A549 (cell line): ENCODE measurements at regions not wholly inside any gene's neighbourhood (a gene's known extent, or its start where the extent isn't known, plus 50 kb on each side); places are given as distances from the start of the nearest gene placed in this dataset.

ENCODE experiments used
- ATAC-seq, 2 experiments: fragments of 200-7000 bp in 1 of 2; fragments of >200 bp in 1 of 2; cut with Nextera tagmentation in 1 of 2; cut with Tn5 transposase in 1 of 2; 3 replicates each; pipeline versions ENCODE4 v1.8.0 to v1.9.1; 2018 to 2020; ENCODE audit warnings: mild to moderate bottlenecking in 1 of 2, moderate library complexity in 1 of 2
- CTCF ChIA-PET: fragments of 300-600 bp; sonication (Branson Sonifier 250); formaldehyde crosslinking; extraction: SDS; loops from one replicate; lab custom pipeline; 2021; ENCODE audit warnings: antibody characterized with exemption, inconsistent platforms; lab: Yijun Ruan, JAX
- POLR2A ChIA-PET: fragments of 350-600 bp; formaldehyde crosslinking; extraction: SDS; loops from one replicate; lab custom pipeline; 2021; ENCODE audit warnings: antibody characterized with exemption, inconsistent platforms; lab: Yijun Ruan, JAX
- DNase-seq, 2 experiments: peaks; one replicate each; pipeline versions ENCODE4 v3.0.0 to v3.0.0-alpha.2; 2011 to 2016; ENCODE audit warnings: low read depth in 1 of 2, low spot score in 1 of 2
- FAIRE-seq: peaks from 2 replicates; lab custom pipeline; 2011; peaks lifted over from hg19 to GRCh38; lab: Jason Lieb, UNC
- H3K27ac ChIP-seq, 2 experiments: fragments of >200 bp; sonication (Bioruptor Twin); formaldehyde crosslinking; 3 replicates each; pipeline ENCODE4 v1.5.1; 2016 to 2017
- H3K4me1 ChIP-seq: fragments of >200 bp; sonication (Bioruptor Twin); formaldehyde crosslinking; 3 replicates; pipeline ENCODE4 v1.6.1; 2016
- H3K4me2 ChIP-seq: fragments of >200 bp; sonication (Bioruptor Twin); formaldehyde crosslinking; 3 replicates; pipeline ENCODE4 v1.6.1; 2016
- H3K4me3 ChIP-seq: fragments of >200 bp; sonication (Bioruptor Twin); formaldehyde crosslinking; 3 replicates; pipeline ENCODE4 v1.5.1; 2016
- H3K9me3 ChIP-seq: fragments of >200 bp; sonication (Bioruptor Twin); formaldehyde crosslinking; 3 replicates; pipeline ENCODE4 v1.6.1; 2016
- BCL3 ChIP-seq: fragments of >200 bp; sonication (Bioruptor Twin); formaldehyde crosslinking; IDR thresholded peaks from 3 replicates; pipeline ENCODE4 v1.6.1; 2016
- CBX8 ChIP-seq: fragments of 200-600 bp; sonication (generic); IDR thresholded peaks from 2 replicates; pipeline ENCODE4 v1.6.1; 2016
- CEBPB ChIP-seq, 2 experiments: fragments of >200 bp in 1 of 2; sonication (Bioruptor Twin) in 1 of 2; formaldehyde crosslinking in 1 of 2; IDR thresholded peaks; 2 replicates each; pipeline ENCODE4 v1.6.1; 2012 to 2016
- CTCF ChIP-seq: fragments of >200 bp; sonication (Bioruptor Twin); formaldehyde crosslinking; IDR thresholded peaks from 3 replicates; pipeline ENCODE4 v1.5.1; 2016
- E2F6 ChIP-seq: IDR thresholded peaks from 2 replicates; pipeline ENCODE4 v1.6.1; 2012; ENCODE audit warnings: low read depth, borderline replicate concordance
- FOSB ChIP-seq: fragments of 250-450 bp; sonication (Bioruptor Pico); IDR thresholded peaks from 2 replicates; pipeline ENCODE4 v1.5.0; 2020; ENCODE audit warnings: mild to moderate bottlenecking, moderate library complexity
- FOSL2 ChIP-seq, 2 experiments: fragments of 450-650 bp in 1 of 2; fragments of >200 bp in 1 of 2; sonication (Bioruptor Twin) in 1 of 2; formaldehyde crosslinking; IDR thresholded peaks; 2 replicates each; pipeline versions ENCODE4 v1.5.0 to v1.6.1; 2016 to 2020; ENCODE audit warnings: mild to moderate bottlenecking in 1 of 2, moderate library complexity in 1 of 2
- FOXS1 ChIP-seq: fragments of 250-450 bp; sonication (Bioruptor Pico); IDR thresholded peaks from 2 replicates; pipeline ENCODE4 v1.5.0; 2020; ENCODE audit warnings: mild to moderate bottlenecking, moderate library complexity
- GATA3 ChIP-seq: IDR thresholded peaks from 2 replicates; pipeline ENCODE4 v1.6.1; 2012; ENCODE audit warnings: borderline replicate concordance
- HES2 ChIP-seq: fragments of >200 bp; sonication (Bioruptor Twin); formaldehyde crosslinking; IDR thresholded peaks from 2 replicates; pipeline ENCODE4 v1.6.1; 2016
- HOXA7 ChIP-seq: fragments of 250-450 bp; sonication (Bioruptor Pico); IDR thresholded peaks from 2 replicates; pipeline ENCODE4 v1.5.0; 2020; ENCODE audit warnings: mild to moderate bottlenecking, moderate library complexity
- HOXB13 ChIP-seq: fragments of 250-450 bp; sonication (Bioruptor Pico); IDR thresholded peaks from 2 replicates; pipeline ENCODE4 v1.5.0; 2020; ENCODE audit warnings: low read depth, mild to moderate bottlenecking, moderate library complexity
- PHF8 ChIP-seq: fragments of 200-600 bp; sonication (generic); IDR thresholded peaks from 2 replicates; pipeline ENCODE4 v1.6.1; 2016; ENCODE audit warnings: low read depth, mild to moderate bottlenecking, antibody characterized with exemption, moderate library complexity, borderline replicate concordance
- RAD21 ChIP-seq, 2 experiments: fragments of >200 bp in 1 of 2; sonication (Bioruptor Twin) in 1 of 2; formaldehyde crosslinking in 1 of 2; IDR thresholded peaks in 1 of 2; conservative IDR thresholded peaks in 1 of 2; 2 replicates in 1 of 2; 3 replicates in 1 of 2; pipeline ENCODE4 v1.6.1; 2012 to 2018; ENCODE audit warnings: inconsistent platforms in 1 of 2
- RFX5 ChIP-seq: fragments of 450-650 bp; IDR thresholded peaks from 2 replicates; pipeline ENCODE4 v1.7.1; 2014; ENCODE audit warnings: antibody characterized with exemption, mild to moderate bottlenecking, moderate library complexity
- RNF2 ChIP-seq: fragments of 200-600 bp; sonication (generic); IDR thresholded peaks from 2 replicates; pipeline ENCODE4 v1.6.1; 2016; ENCODE audit warnings: low read depth, mild to moderate bottlenecking, antibody characterized with exemption, moderate library complexity, borderline replicate concordance
- SMC3 ChIP-seq: fragments of >200 bp; sonication (Bioruptor Twin); formaldehyde crosslinking; IDR thresholded peaks from 3 replicates; pipeline ENCODE4 v1.6.1; 2018; ENCODE audit warnings: inconsistent platforms
- SREBF2 ChIP-seq: fragments of 450-650 bp; IDR thresholded peaks from 2 replicates; pipeline ENCODE4 v1.6.1; 2014; ENCODE audit warnings: mild to moderate bottlenecking, moderate library complexity
- ZFP36 ChIP-seq: fragments of 450-650 bp; IDR thresholded peaks from 2 replicates; pipeline ENCODE4 v1.6.1; 2014; ENCODE audit warnings: borderline replicate concordance; ENCODE audit not compliant: partially characterized antibody
- ZNF302 ChIP-seq: fragments of 250-450 bp; sonication (Bioruptor Pico); IDR thresholded peaks from 2 replicates; pipeline ENCODE4 v1.9.0; 2021; ENCODE audit warnings: inconsistent platforms, mild to moderate bottlenecking, moderate library complexity
- ZSCAN20 ChIP-seq: fragments of 250-450 bp; sonication (Bioruptor Pico); IDR thresholded peaks from 2 replicates; pipeline ENCODE4 v1.8.0; 2022; ENCODE audit warnings: mild to moderate bottlenecking, moderate library complexity
- WGBS: methylation state at CpG from one replicate; pipeline ENCODE4 v1.1.6; 2017; ENCODE audit errors: missing lambda C conversion rate; 5-methylcytosine and 5-hydroxymethylcytosine counted together

- H3K9me3 ChIP-seq, result no peaks in the 10 kb centered on the region
- DNase-seq, result no peak
Observed at GRCh38 chr10:114879093-114879492, 57.5 kb downstream of the FHIP2A start.

GRCh38 chr10:114879541-114880158 lies 58.1 kb downstream of the FHIP2A start:
- TF ChIP-seq RNF2, result no peak
- no peak for TF ChIP-seq CEBPB (IDR thresholded peaks at IDR 0.05)
- peak; percentile 44; the same call in 2 of the 3 replicates for TF ChIP-seq SMC3
- peak; percentile 77 for TF ChIP-seq CTCF
- no peak for TF ChIP-seq ZFP36
- peak; percentile 50 to 59; a peak in 4 of 5 replicates for TF ChIP-seq RAD21 (conservative IDR thresholded peaks at IDR 0.05 in 1 of 2, IDR thresholded peaks at IDR 0.05 in 1 of 2)
- H3K9me3 ChIP-seq, result no peaks in the 10 kb centered on the region
- H3K27ac ChIP-seq, result no peak overlapping the region
- CTCF ChIA-PET, result interaction anchor here (0.5 to 5.8 kb wide), 13 partner anchors 10 to 373 kb away, joined by 3 to 71 read pairs (median 4); partner anchors contain the start of genes FHIP2A and TRUB1
- DNase-seq, result peak; percentile 46 to 51
- peak; percentile 52 to 74; a peak in 4 of 6 replicates for ATAC-seq
- POLR2A ChIA-PET, result no interaction called here
- no peak for FAIRE-seq
- H3K4me3 ChIP-seq, result no peak overlapping the region
- peaks cover 14% of the 10 kb centered on the region for H3K4me1 ChIP-seq
- 20% methylated on average over 13 of the region's 13 CpGs for WGBS
- H3K4me2 ChIP-seq, result peak overlapping the region; percentile 59

More at GRCh38 chr10:114879093-114879492, 57.5 kb downstream of the FHIP2A start:
- no peak overlapping the region for H3K27ac ChIP-seq
- CTCF ChIA-PET, result interaction anchor here (0.5 to 5.8 kb wide), 17 partner anchors 9 to 372 kb away, joined by 3 to 71 read pairs (median 4); partner anchors contain the start of genes FHIP2A and TRUB1
- TF ChIP-seq ZSCAN20, result no peak
- no peak for TF ChIP-seq HES2
- no peak for TF ChIP-seq FOXS1 (CRISPR knock-in tag)
- no peak for TF ChIP-seq RFX5
- no peak for TF ChIP-seq HOXB13 (CRISPR knock-in tag)
- TF ChIP-seq BCL3, result no peak
- no peak for TF ChIP-seq HOXA7 (CRISPR knock-in tag)
- no peak for TF ChIP-seq SMC3
- no peak for TF ChIP-seq CBX8
- no peak for TF ChIP-seq FOSB
- TF ChIP-seq FOSL2 (IDR thresholded peaks at IDR 0.05), result no peak
- no peak for TF ChIP-seq FOSL2 (CRISPR knock-in tag; IDR thresholded peaks at IDR 0.05)
- no peak for TF ChIP-seq SREBF2
- no peak for TF ChIP-seq RNF2
- no peak for TF ChIP-seq ZNF302 (CRISPR knock-in tag)
- no peak for TF ChIP-seq PHF8
- no peak overlapping the region for H3K4me3 ChIP-seq
- no peak for ATAC-seq
- FAIRE-seq, result no peak
- H3K4me1 ChIP-seq, result peaks cover 14% of the 10 kb centered on the region
- peak overlapping the region; percentile 59 for H3K4me2 ChIP-seq
- POLR2A ChIA-PET, result no interaction called here

- POLR2A ChIA-PET, result no interaction called here
- ATAC-seq (no peak), FAIRE-seq (no peak), DNase-seq (no peak)
- no peak overlapping the region for H3K27ac ChIP-seq
- H3K4me1 ChIP-seq, result peaks cover 14% of the 10 kb centered on the region
- CTCF ChIA-PET, result interaction anchor here (4.3 kb wide), 1 partner anchor 12 kb away, joined by 35 read pairs; no protein-coding TSS in a partner anchor
- no peak overlapping the region for H3K4me2 ChIP-seq
- 95% methylated on average over 3 of the region's 3 CpGs for WGBS
- H3K9me3 ChIP-seq, result no peaks in the 10 kb centered on the region
- TF ChIP-seq E2F6, result no peak
- no peak for TF ChIP-seq CEBPB (IDR thresholded peaks at IDR 0.05)
- TF ChIP-seq ZFP36, result no peak
- no peak for TF ChIP-seq GATA3
- TF ChIP-seq HOXA7 (CRISPR knock-in tag), result no peak
- H3K4me3 ChIP-seq, result no peak overlapping the region
Observed at GRCh38 chr10:114881417-114881816, 56.6 kb upstream of the TRUB1 start.
